ENCODE measurements at regions not wholly inside any gene's neighbourhood (a gene's known extent, or its start where the extent isn't known, plus 50 kb on each side); places are given as distances from the start of the nearest gene placed in this dataset.

DNA sequence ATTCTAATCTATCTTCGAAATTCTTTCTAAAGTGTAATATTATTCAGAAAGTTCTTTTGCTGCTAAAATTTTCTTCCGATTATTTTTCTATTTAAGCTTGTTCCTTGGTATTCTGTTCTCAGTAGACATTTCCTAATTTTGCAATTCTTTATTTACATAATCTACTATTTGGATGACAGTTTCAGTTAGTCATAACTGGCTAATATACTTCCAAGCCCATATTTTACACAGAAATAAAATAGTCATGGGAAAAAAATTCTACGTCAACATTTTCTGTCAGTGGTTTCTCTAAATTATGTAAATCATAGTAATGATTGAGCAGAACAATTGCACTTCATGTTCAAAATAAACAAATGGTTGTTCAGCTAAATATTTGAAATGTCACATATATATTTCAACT is 178.0 kb upstream of the ANKRD50 start:
- no peak for TF ChIP-seq CTCF (IDR thresholded peaks at IDR 0.05)
- TF ChIP-seq POLR2A (IDR thresholded peaks at IDR 0.05) = no peak
- TF ChIP-seq EP300 (IDR thresholded peaks at IDR 0.05; ENCODE audit: low read depth) = no peak
- TF ChIP-seq POLR2AphosphoS5 (IDR thresholded peaks at IDR 0.05) = no peak

GRCh38 chr4:124887739-124888138 is 175.2 kb upstream of the ANKRD50 start:
- Histone ChIP-seq H3K27ac (no peak overlapping the region), H3K27me3 (no peaks in the 10 kb centered on the region), H3K9me3 (no peaks in the 10 kb centered on the region), H3K4me1 (no peaks in the 10 kb centered on the region), H3K36me3 (no peaks in the 10 kb centered on the region), H3K4me3 (no peak overlapping the region)
- intact Hi-C loops (cut with DNase I; ENCODE audit: low total_unique reads) (no loop called here), in situ Hi-C loops (cut with MboI; ENCODE audit: low pct_ligation_motif_present in 1 of 4, low pct_unique_long_range_greater_than_20kb in 1 of 4, low sequenced_read_pairs in 3 of 4) (no loop called here)
- TF ChIP-seq POLR2A (IDR thresholded peaks at IDR 0.05) = no peak
- no peak for TF ChIP-seq EP300 (IDR thresholded peaks at IDR 0.05; ENCODE audit: low read depth)
- TF ChIP-seq POLR2AphosphoS5 (IDR thresholded peaks at IDR 0.05) = no peak
- no peak for TF ChIP-seq CTCF (IDR thresholded peaks at IDR 0.05)
- 73 to 77% methylated on average over 3 of the region's 3 CpGs for WGBS, 2 donors (ENCODE audit: low coverage in 1 of 2)
- no peak for DNase-seq

More for the DNA sequence above, 178.0 kb upstream of the ANKRD50 start:
- no peaks in the 10 kb centered on the region for H3K36me3 ChIP-seq
- WGBS, 2 donors (ENCODE audit: low coverage in 1 of 2) = 67 to 78% methylated on average over 3 of the region's 3 CpGs
- no peaks in the 10 kb centered on the region for H3K9me3 ChIP-seq
- no peaks in the 10 kb centered on the region for H3K27me3 ChIP-seq
- no peaks in the 10 kb centered on the region for H3K4me1 ChIP-seq
- intact Hi-C loops (cut with DNase I; ENCODE audit: low total_unique reads) (no loop called here), in situ Hi-C loops (cut with MboI; ENCODE audit: low pct_ligation_motif_present in 1 of 4, low pct_unique_long_range_greater_than_20kb in 1 of 4, low sequenced_read_pairs in 3 of 4) (no loop called here)
- no peak overlapping the region for H3K27ac ChIP-seq
- DNase-seq = no peak
- H3K4me3 ChIP-seq = no peak overlapping the region

GRCh38 chr4:124884316-124884715 is 171.8 kb upstream of the ANKRD50 start:
- Histone ChIP-seq H3K4me1 (no peaks in the 10 kb centered on the region), H3K27ac (no peak overlapping the region), H3K36me3 (no peaks in the 10 kb centered on the region), H3K9me3 (no peaks in the 10 kb centered on the region), H3K4me3 (no peak overlapping the region), H3K27me3 (no peaks in the 10 kb centered on the region)
- TF ChIP-seq EP300 (IDR thresholded peaks at IDR 0.05; ENCODE audit: low read depth) (no peak), POLR2AphosphoS5 (IDR thresholded peaks at IDR 0.05) (no peak), CTCF (IDR thresholded peaks at IDR 0.05) (no peak), POLR2A (IDR thresholded peaks at IDR 0.05) (no peak)
- 85 to 88% methylated on average over 2 of the region's 2 CpGs for WGBS, 2 donors (ENCODE audit: low coverage in 1 of 2)
- intact Hi-C loops (cut with DNase I; ENCODE audit: low total_unique reads) (no loop called here), in situ Hi-C loops (cut with MboI; ENCODE audit: low pct_ligation_motif_present in 1 of 4, low pct_unique_long_range_greater_than_20kb in 1 of 4, low sequenced_read_pairs in 3 of 4) (no loop called here)
- no peak for DNase-seq

- TF ChIP-seq POLR2AphosphoS5 (IDR thresholded peaks at IDR 0.05) (no peak), EP300 (IDR thresholded peaks at IDR 0.05; ENCODE audit: low read depth) (no peak), CTCF (IDR thresholded peaks at IDR 0.05) (no peak), POLR2A (IDR thresholded peaks at IDR 0.05) (no peak)
- WGBS, 2 donors (ENCODE audit: low coverage in 1 of 2) = 67 to 78% methylated on average over 4 of the region's 4 CpGs
- no peaks in the 10 kb centered on the region for H3K27me3 ChIP-seq
- H3K4me1 ChIP-seq = no peaks in the 10 kb centered on the region
- no peak for DNase-seq
- H3K9me3 ChIP-seq = no peaks in the 10 kb centered on the region
- no peak overlapping the region for H3K4me3 ChIP-seq
- H3K27ac ChIP-seq = no peak overlapping the region
- in situ Hi-C loops (cut with MboI; ENCODE audit: low pct_ligation_motif_present in 1 of 4, low pct_unique_long_range_greater_than_20kb in 1 of 4, low sequenced_read_pairs in 3 of 4) = no loop called here
- H3K36me3 ChIP-seq = no peaks in the 10 kb centered on the region
- intact Hi-C loops (cut with DNase I; ENCODE audit: low total_unique reads) = no loop called here
Measured at GRCh38 chr4:124883632-124884031, 171.1 kb upstream of the ANKRD50 start.

Measured in transverse colon (tissue), 4 donors.